AG04449 (cell line): ENCODE measurements at regions not wholly inside any gene's neighbourhood (a gene's known extent, or its start where the extent isn't known, plus 50 kb on each side); places are given as distances from the start of the nearest gene placed in this dataset.
"Not testable (repeated sequence)": the region's sequence is repeated elsewhere in the genome, so short reads cannot be mapped to it uniquely, and the experiment has no call there.

Experiments used
- CTCF ChIA-PET: fragments of 350-600 bp; formaldehyde crosslinking; extraction: SDS; loops from one replicate; lab custom pipeline; 2021; ENCODE audit warnings: antibody characterized with exemption; lab: Yijun Ruan, JAX
- POLR2A ChIA-PET: fragments of 400-600, 350-600 bp; formaldehyde crosslinking; extraction: SDS; loops from one replicate; lab custom pipeline; 2020; ENCODE audit warnings: antibody characterized with exemption, inconsistent platforms; lab: Yijun Ruan, JAX
- DNase-seq: peaks from one replicate; pipeline ENCODE4 v3.0.0-alpha.2; 2010; ENCODE audit warnings: low read depth, low spot score
- H3K4me3 ChIP-seq: 2 replicates; pipeline ENCODE4 v1.5.1; 2011; ENCODE audit warnings: low read depth, mild to moderate bottlenecking, control low read depth, low read length
- TF ChIP-seq, protein P1 (sequence below): IDR thresholded peaks from one replicate; pipeline ENCODE4 v1.5.1; 2011; ENCODE audit warnings: mild to moderate bottlenecking, moderate library complexity, low read length, control low read depth, inconsistent platforms; ENCODE audit not compliant: insufficient read depth; ENCODE audit errors: missing control alignments

DNA sequence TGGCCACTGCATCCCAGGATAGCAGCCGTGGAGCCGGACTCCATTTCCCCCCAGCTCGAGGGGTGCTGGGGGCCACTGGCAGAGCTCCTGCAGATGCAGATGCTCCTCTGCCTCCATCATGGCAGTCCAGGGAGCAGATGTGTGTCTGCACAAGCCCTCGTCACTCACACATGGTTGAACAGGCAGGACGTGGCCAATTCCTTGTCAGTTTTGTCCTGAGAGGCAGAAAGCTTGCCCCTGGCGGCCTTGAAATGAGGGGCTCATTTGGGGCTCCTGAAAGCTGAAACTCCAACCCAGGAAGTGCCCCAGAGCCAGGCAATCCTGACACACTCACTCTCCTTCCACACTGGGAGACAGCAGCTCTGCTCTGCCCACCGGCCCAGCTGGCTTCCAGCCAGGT lies 100.9 kb upstream of the C14orf180 start:
- TF ChIP-seq, protein P1, sequence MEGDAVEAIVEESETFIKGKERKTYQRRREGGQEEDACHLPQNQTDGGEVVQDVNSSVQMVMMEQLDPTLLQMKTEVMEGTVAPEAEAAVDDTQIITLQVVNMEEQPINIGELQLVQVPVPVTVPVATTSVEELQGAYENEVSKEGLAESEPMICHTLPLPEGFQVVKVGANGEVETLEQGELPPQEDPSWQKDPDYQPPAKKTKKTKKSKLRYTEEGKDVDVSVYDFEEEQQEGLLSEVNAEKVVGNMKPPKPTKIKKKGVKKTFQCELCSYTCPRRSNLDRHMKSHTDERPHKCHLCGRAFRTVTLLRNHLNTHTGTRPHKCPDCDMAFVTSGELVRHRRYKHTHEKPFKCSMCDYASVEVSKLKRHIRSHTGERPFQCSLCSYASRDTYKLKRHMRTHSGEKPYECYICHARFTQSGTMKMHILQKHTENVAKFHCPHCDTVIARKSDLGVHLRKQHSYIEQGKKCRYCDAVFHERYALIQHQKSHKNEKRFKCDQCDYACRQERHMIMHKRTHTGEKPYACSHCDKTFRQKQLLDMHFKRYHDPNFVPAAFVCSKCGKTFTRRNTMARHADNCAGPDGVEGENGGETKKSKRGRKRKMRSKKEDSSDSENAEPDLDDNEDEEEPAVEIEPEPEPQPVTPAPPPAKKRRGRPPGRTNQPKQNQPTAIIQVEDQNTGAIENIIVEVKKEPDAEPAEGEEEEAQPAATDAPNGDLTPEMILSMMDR: no peak
- CTCF ChIA-PET: no interaction called here
- POLR2A ChIA-PET: no interaction called here
- no peak for DNase-seq
- H3K4me3 ChIP-seq: no peak overlapping the region

DNA sequence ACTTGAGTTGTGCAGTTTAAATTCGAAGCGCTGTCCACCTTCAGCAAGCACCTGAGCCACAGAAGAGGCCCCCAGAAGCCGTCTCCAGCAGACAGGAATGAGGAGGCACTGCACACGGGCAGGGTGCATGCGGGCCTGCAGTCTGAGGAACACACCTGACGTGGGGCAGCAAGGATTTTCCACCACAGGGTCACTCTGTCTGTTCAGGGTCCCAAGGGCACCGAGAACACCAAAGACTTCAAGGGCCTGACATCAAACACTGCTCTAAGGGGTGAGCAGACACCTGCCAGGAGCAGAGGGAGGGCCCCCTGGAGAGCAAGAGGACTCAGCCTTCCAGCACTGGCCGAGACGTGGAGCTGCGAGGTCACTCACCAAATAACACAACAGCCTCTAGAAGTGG lies 99.7 kb upstream of the C14orf180 start:
- H3K4me3 ChIP-seq: no peak overlapping the region
- no peak for DNase-seq
- TF ChIP-seq, protein P1: no peak
- CTCF ChIA-PET: no interaction called here
- POLR2A ChIA-PET: no interaction called here

DNA sequence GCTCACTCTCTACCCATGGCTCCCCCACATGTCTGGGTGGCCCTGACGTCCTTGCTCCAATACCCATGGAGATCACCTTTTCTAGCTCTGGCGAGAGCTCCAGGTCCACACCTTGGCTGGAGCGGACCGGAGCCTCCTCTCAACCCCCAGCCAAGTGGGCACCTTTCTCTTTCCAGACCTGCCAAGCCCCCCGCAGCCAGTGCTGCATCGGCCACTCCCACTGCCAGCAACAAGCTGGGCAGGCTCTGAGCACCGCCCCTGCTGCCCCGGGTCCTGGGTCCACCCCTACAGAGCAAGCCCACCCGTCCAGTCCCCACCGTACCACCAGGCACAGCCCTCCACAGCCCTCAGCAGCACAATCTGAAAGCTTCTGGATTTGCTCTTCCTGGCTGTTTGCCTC lies 98.2 kb upstream of the C14orf180 start:
- TF ChIP-seq, protein P1: no peak
- H3K4me3 ChIP-seq: no peak overlapping the region
- POLR2A ChIA-PET: no interaction called here
- CTCF ChIA-PET: no interaction called here
- no peak for DNase-seq

DNA sequence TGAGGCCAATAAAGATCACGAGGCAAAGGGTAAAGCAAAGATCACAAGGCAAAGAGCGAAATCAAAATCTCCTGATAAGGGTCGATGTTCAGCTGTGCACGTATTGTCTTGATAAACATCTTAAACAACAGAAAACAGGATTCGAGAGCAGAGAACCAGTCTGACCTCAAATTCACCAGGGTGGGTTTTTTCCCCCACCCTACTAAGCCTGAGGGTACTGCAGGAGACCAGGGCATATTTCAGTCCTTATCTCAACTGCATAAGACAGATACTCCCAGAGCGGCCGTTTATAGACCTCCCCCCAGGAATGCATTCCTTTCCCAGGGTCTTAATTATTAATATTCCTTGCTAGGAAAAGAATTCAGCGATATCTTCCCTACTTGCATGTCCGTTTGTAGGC lies 97.5 kb upstream of the C14orf180 start:
- POLR2A ChIA-PET, CTCF ChIA-PET, H3K4me3 ChIP-seq, DNase-seq: not testable (repeated sequence)

DNA sequence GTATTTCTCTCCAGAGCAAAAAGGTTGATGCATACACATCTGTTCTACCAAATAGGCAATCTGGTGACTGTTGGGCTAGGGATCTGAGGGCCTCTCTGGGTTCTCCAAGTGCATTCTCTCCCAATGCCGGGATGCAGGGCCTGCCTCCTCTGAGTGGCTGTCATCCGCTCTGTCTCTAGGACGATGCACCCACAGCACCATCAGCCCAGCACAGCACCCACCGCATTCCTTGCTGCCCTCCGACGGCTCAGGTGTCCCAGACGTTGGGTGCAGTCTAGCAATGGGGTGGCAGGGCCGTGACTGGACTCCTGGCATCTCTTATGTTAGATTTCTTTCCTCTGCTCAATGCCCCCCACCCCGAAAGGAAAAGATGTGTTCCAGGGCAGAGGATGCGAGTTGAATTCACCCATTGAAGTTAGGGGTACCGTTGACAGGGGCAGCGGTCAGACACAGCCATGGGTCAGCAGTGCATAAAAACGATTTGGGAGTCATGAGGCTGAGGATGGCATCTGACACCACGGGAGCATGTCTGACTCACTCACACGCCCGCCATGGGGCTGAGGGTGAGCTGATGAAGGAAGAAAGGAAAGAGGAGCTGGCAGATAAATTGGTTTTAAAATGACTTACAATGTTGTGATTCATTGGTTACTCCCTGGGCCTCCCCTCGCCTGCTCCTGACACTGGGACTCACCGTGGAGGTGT lies 93.2 kb upstream of the C14orf180 start:
- TF ChIP-seq, protein P1: no peak
- CTCF ChIA-PET: no interaction called here
- no peak overlapping the region for H3K4me3 ChIP-seq
- DNase-seq: no peak
- POLR2A ChIA-PET: no interaction called here

DNA sequence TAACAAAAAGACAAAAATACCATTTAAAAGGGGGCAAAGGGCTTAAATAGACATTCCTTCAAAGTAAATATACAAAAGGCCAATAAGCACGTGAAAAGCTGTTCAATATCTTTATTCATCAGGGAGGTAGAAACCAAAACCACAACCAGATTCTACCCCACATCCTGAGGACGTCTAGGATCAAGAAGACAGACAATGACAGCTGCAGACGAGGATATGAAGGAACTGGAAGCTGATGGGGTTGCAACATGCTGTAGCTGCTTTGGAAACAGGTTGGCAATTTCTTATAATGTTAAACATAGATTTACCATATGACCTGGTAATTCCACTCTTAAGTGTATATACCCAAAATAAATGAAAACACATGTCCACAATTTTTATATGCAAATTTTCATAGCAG lies 85.1 kb upstream of the C14orf180 start:
- no peak for DNase-seq
- TF ChIP-seq, protein P1: no peak
- POLR2A ChIA-PET: no interaction called here
- no peak overlapping the region for H3K4me3 ChIP-seq
- CTCF ChIA-PET: no interaction called here

DNA sequence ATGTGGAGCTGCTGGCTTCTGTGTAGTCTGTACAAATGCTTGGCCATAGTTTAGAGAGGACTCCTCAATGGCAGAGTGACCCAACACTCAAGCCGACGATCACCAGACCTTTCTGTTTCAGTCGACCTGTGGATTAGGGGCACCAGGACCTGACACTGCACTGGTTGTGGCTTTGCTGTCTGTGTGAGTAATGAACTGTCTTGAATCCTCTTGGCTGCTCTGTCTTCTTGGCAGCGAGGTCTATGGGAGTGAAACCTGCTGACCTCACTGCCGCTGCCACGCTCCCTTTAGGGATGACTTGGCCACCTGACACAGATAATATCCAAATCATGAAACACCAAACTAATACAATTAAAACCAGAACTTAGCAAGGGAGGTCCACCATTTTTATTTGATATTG lies 83.5 kb upstream of the C14orf180 start:
- CTCF ChIA-PET: no interaction called here
- TF ChIP-seq, protein P1: no peak
- H3K4me3 ChIP-seq: no peak overlapping the region
- POLR2A ChIA-PET: no interaction called here
- DNase-seq: no peak
